H9 (cell line): ENCODE measurements at regions not wholly inside any gene's neighbourhood (a gene's known extent, or its start where the extent isn't known, plus 50 kb on each side); places are given as distances from the start of the nearest gene placed in this dataset.
A peak's percentile ranks its signal among the peaks of the same experiment; 100 is the strongest.
"Not testable (repeated sequence)": the region's sequence is repeated elsewhere in the genome, so short reads cannot be mapped to it uniquely, and the experiment has no call there.

Experiments
- DNase-seq: peaks from one replicate; pipeline ENCODE4 v3.0.0-alpha.2; 2017
- H2AFZ ChIP-seq: one replicate; pipeline ENCODE4 v1.6.1; 2013; ENCODE audit warnings: mild to moderate bottlenecking, low read length, control low read depth, moderate library complexity
- H2AK5ac ChIP-seq: 2 replicates; pipeline ENCODE4 v1.6.1; 2013; ENCODE audit warnings: low read length, control low read depth, mixed read lengths; ENCODE audit not compliant: insufficient read length
- H2BK120ac ChIP-seq: one replicate; pipeline ENCODE4 v1.6.1; 2013; ENCODE audit warnings: low read depth, mild to moderate bottlenecking, low read length, control low read depth, inconsistent platforms; ENCODE audit not compliant: poor library complexity, severe bottlenecking
- H2BK12ac ChIP-seq: 2 replicates; pipeline ENCODE4 v1.6.1; 2013; ENCODE audit warnings: low read length, control low read depth, mixed read lengths, low read depth; ENCODE audit not compliant: insufficient read length
- H2BK15ac ChIP-seq: 2 replicates; pipeline ENCODE4 v1.6.1; 2013; ENCODE audit warnings: low read depth, low read length, control low read depth
- H2BK20ac ChIP-seq: one replicate; pipeline ENCODE4 v1.6.1; 2013; ENCODE audit warnings: low read depth, mild to moderate bottlenecking, low read length, control low read depth, inconsistent platforms; ENCODE audit not compliant: poor library complexity, severe bottlenecking
- H2BK5ac ChIP-seq: 2 replicates; pipeline ENCODE4 v1.6.1; 2013; ENCODE audit warnings: low read length, control low read depth, mixed read lengths; ENCODE audit not compliant: insufficient read length
- H3K14ac ChIP-seq: 2 replicates; pipeline ENCODE4 v1.6.1; 2013; ENCODE audit warnings: low read length, control low read depth; ENCODE audit not compliant: insufficient read depth
- H3K18ac ChIP-seq: 2 replicates; pipeline ENCODE4 v1.6.1; 2013; ENCODE audit warnings: low read depth, mild to moderate bottlenecking, mixed read lengths, low read length, control low read depth; ENCODE audit not compliant: insufficient read length
- H3K23ac ChIP-seq: 2 replicates; pipeline ENCODE4 v1.6.1; 2013; ENCODE audit warnings: low read length, control low read depth, mixed read lengths, low read depth; ENCODE audit not compliant: insufficient read length
- H3K23me2 ChIP-seq: 2 replicates; pipeline ENCODE4 v1.6.1; 2013; ENCODE audit warnings: low read depth, mild to moderate bottlenecking, mixed read lengths, low read length, control low read depth; ENCODE audit not compliant: insufficient read length, poor library complexity, severe bottlenecking
- H3K27ac ChIP-seq: 2 replicates; pipeline ENCODE4 v1.5.1; 2013; ENCODE audit warnings: low read length, control low read depth, mixed read lengths, low read depth; ENCODE audit not compliant: insufficient read length
- H3K27me3 ChIP-seq: 2 replicates; pipeline ENCODE4 v1.6.1; 2013; ENCODE audit warnings: low read length, control low read depth, inconsistent platforms; ENCODE audit not compliant: insufficient read depth
- H3K4ac ChIP-seq: 2 replicates; pipeline ENCODE4 v1.6.1; 2013; ENCODE audit warnings: low read depth, mild to moderate bottlenecking, control low read depth, inconsistent platforms, low read length, moderate library complexity
- H3K4me1 ChIP-seq: 2 replicates; pipeline ENCODE4 v1.6.1; 2013; ENCODE audit warnings: low read length, control low read depth, inconsistent platforms; ENCODE audit not compliant: insufficient read depth
- H3K4me2 ChIP-seq: 2 replicates; pipeline ENCODE4 v1.6.1; 2013; ENCODE audit warnings: low read length, control low read depth, mixed read lengths; ENCODE audit not compliant: insufficient read length, insufficient read depth
- H3K56ac ChIP-seq: 2 replicates; pipeline ENCODE4 v1.6.1; 2013; ENCODE audit warnings: low read depth, mild to moderate bottlenecking, mixed read lengths, low read length, control low read depth; ENCODE audit not compliant: insufficient read length
- H3K79me1 ChIP-seq: 2 replicates; pipeline ENCODE4 v1.6.1; 2013; ENCODE audit warnings: low read depth, mild to moderate bottlenecking, moderate library complexity, low read length, control low read depth, inconsistent platforms; ENCODE audit not compliant: insufficient read depth, poor library complexity, severe bottlenecking
- H3K79me2 ChIP-seq: 2 replicates; pipeline ENCODE4 v1.6.1; 2013; ENCODE audit warnings: low read length, control low read depth, inconsistent platforms; ENCODE audit not compliant: insufficient read depth
- H3K9ac ChIP-seq: 2 replicates; pipeline ENCODE4 v1.6.1; 2013; ENCODE audit warnings: low read length, control low read depth, mixed read lengths; ENCODE audit not compliant: insufficient read length; ENCODE audit errors: extremely low read depth
- H3K9me3 ChIP-seq: one replicate; pipeline ENCODE4 v1.6.1; 2013; ENCODE audit warnings: low read depth, low read length, inconsistent platforms; ENCODE audit not compliant: control insufficient read depth
- H3T11ph ChIP-seq: one replicate; pipeline ENCODE4 v1.6.1; 2013; ENCODE audit warnings: mild to moderate bottlenecking, low read length, control low read depth, inconsistent platforms
- H4K20me1 ChIP-seq: one replicate; pipeline ENCODE4 v1.6.1; 2013; ENCODE audit not compliant: control insufficient read depth, insufficient read length, insufficient read depth
- H4K5ac ChIP-seq: 2 replicates; pipeline ENCODE4 v1.6.1; 2013; ENCODE audit warnings: low read depth, mild to moderate bottlenecking, mixed read lengths, low read length, control low read depth; ENCODE audit not compliant: insufficient read length
- H4K8ac ChIP-seq: replicated peaks from 2 replicates; pipeline ENCODE4 v1.6.1; 2013; ENCODE audit warnings: low read length, control low read depth, mixed read lengths, low read depth; ENCODE audit not compliant: insufficient read length
- H4K91ac ChIP-seq: 2 replicates; pipeline ENCODE4 v1.6.1; 2013; ENCODE audit warnings: low read depth, mild to moderate bottlenecking, moderate library complexity, mixed read lengths, low read length, control low read depth; ENCODE audit not compliant: insufficient read length
- H3K27ac Mint-ChIP-seq, 3 experiments: 2 replicates in 2 of 3; 3 replicates in 1 of 3; pipeline ENCODE4 v1.8.0; 2020 to 2021; ENCODE audit warnings: mixed read lengths in 3 of 3, mild to moderate bottlenecking in 1 of 3, moderate library complexity in 1 of 3
- H3K27me3 Mint-ChIP-seq: 2 replicates; pipeline ENCODE4 v1.8.0; 2021; ENCODE audit warnings: low read depth, mild to moderate bottlenecking, moderate library complexity, mixed read lengths
- H3K36me3 Mint-ChIP-seq, 3 experiments: 2 replicates in 2 of 3; 3 replicates in 1 of 3; pipeline ENCODE4 v1.8.0; 2020 to 2021; ENCODE audit warnings: low read depth in 3 of 3, mixed read lengths in 3 of 3; ENCODE audit not compliant: insufficient read depth in 1 of 3
- H3K4me1 Mint-ChIP-seq, 2 experiments: 2 replicates each; pipeline ENCODE4 v1.8.0; 2020; ENCODE audit warnings: mixed read lengths in 2 of 2
- H3K4me3 Mint-ChIP-seq, 2 experiments: 2 replicates in 1 of 2; 3 replicates in 1 of 2; pipeline ENCODE4 v1.8.0; 2020 to 2021; ENCODE audit warnings: mild to moderate bottlenecking in 2 of 2, mixed read lengths in 2 of 2, moderate library complexity in 1 of 2
- H3K9me3 Mint-ChIP-seq, 2 experiments: 2 replicates in 1 of 2; 3 replicates in 1 of 2; pipeline ENCODE4 v1.8.0; 2020; ENCODE audit warnings: mild to moderate bottlenecking in 2 of 2, mixed read lengths in 2 of 2, moderate library complexity in 1 of 2
- WGBS: extraction: QIAGEN DNeasy Blood & Tissue Kit; methylation state at CpG from one replicate; pipeline ENCODE4 v1.1.7; 2013; ENCODE audit warnings: missing lambda C conversion rate, low lambda C conversion rate, mixed read lengths; ENCODE audit not compliant: insufficient read length; ENCODE audit errors: extremely low coverage; 5-methylcytosine and 5-hydroxymethylcytosine counted together

GRCh38 chr6:11452106-11452505, 85.4 kb upstream of the TMEM170B start:
- H3K9me3 ChIP-seq, H2BK20ac ChIP-seq, H3K9me3 Mint-ChIP-seq, H3K9ac ChIP-seq, H3K79me2 ChIP-seq, H3K18ac ChIP-seq, H3K4me2 ChIP-seq, H3K56ac ChIP-seq, H4K91ac ChIP-seq, H3K23me2 ChIP-seq, H2AK5ac ChIP-seq, H3K4me1 Mint-ChIP-seq, H3K79me1 ChIP-seq, H3K27me3 ChIP-seq, H4K20me1 ChIP-seq, H2BK12ac ChIP-seq, H2BK15ac ChIP-seq, H3K27ac ChIP-seq, H3K4me3 Mint-ChIP-seq, H2BK120ac ChIP-seq, H4K5ac ChIP-seq, H3K23ac ChIP-seq, H3K4me1 ChIP-seq, H3K36me3 Mint-ChIP-seq, H3K27ac Mint-ChIP-seq, H3K14ac ChIP-seq, H4K8ac ChIP-seq, H3T11ph ChIP-seq, H3K4ac ChIP-seq, H2AFZ ChIP-seq, H2BK5ac ChIP-seq: not testable (repeated sequence)
- H3K27me3 Mint-ChIP-seq, result peaks cover 15% of the 10 kb centered on the region
- DNase-seq, result peak; percentile 49
- WGBS, result no CpG with 5 or more reads among the region's 8 CpGs
